GM12878 (cell line): ENCODE measurements at regions not wholly inside any gene's neighbourhood (a gene's known extent, or its start where the extent isn't known, plus 50 kb on each side); places are given as distances from the start of the nearest gene placed in this dataset.

Experiments used
- ATAC-seq: fragments of 200-7000 bp; cut with Tn5 transposase; 3 replicates; pipeline ENCODE4 v1.9.1; 2020; ENCODE audit warnings: mild to moderate bottlenecking, moderate library complexity
- BruUV-seq: library from RNA; stranded (reverse); fragments of 400-500 nt; replicated peaks from 2 replicates; lab custom pipeline; 2021; lab: Mats Ljungman, UMichigan
- CTCF ChIA-PET: fragments of 300-600 bp; sonication (Branson Sonifier 250); formaldehyde crosslinking; extraction: SDS; loops from one replicate; lab custom pipeline; 2021; ENCODE audit warnings: inconsistent platforms; lab: Yijun Ruan, JAX
- POLR2A ChIA-PET: fragments of 350-600 bp; formaldehyde crosslinking; extraction: SDS; loops from one replicate; lab custom pipeline; 2021; ENCODE audit warnings: inconsistent platforms; lab: Charles Lee
- RAD21 ChIA-PET: fragments of 300-600 bp; sonication (Branson Sonifier 250); formaldehyde crosslinking; loops from one replicate; lab custom pipeline; 2023; ENCODE audit warnings: antibody characterized with exemption; ENCODE audit not compliant: unreplicated experiment; lab: Charles Lee
- SMC1A ChIA-PET: fragments of 300-600 bp; sonication (Branson Sonifier 250); formaldehyde crosslinking; loops from one replicate; lab custom pipeline; 2023; ENCODE audit not compliant: unreplicated experiment, uncharacterized antibody; lab: Charles Lee
- DNase-seq: peaks from one replicate; pipeline ENCODE4 v3.0.0-alpha.2; 2011; ENCODE audit warnings: low read depth, low spot score
- FAIRE-seq: peaks from 3 replicates; lab custom pipeline; 2011; peaks lifted over from hg19 to GRCh38; lab: Jason Lieb, UNC
- H2AFZ ChIP-seq: 2 replicates; pipeline ENCODE4 v1.6.0; 2011; ENCODE audit warnings: low read depth, low read length, control low read depth; ENCODE audit not compliant: control insufficient read depth
- H3K27ac ChIP-seq: 2 replicates; pipeline ENCODE4 v1.5.1; 2011; ENCODE audit warnings: control low read depth; ENCODE audit not compliant: control insufficient read depth, insufficient read depth
- H3K27me3 ChIP-seq, 2 experiments: replicated peaks in 1 of 2; 2 replicates each; pipeline versions ENCODE4 v1.6.0 to v1.6.1; 2011; ENCODE audit warnings: low read length in 1 of 2; ENCODE audit not compliant: control insufficient read depth in 2 of 2, insufficient read depth in 2 of 2
- H3K36me3 ChIP-seq, 2 experiments: 2 replicates each; pipeline ENCODE4 v1.5.1; 2011; ENCODE audit warnings: low read length in 1 of 2; ENCODE audit not compliant: control insufficient read depth in 2 of 2, insufficient read depth in 2 of 2
- H3K4me1 ChIP-seq: 2 replicates; pipeline ENCODE4 v1.6.1; 2011; ENCODE audit warnings: mild to moderate bottlenecking, low read length, moderate library complexity, mixed read lengths; ENCODE audit not compliant: control insufficient read depth, insufficient read depth
- H3K4me2 ChIP-seq: 2 replicates; pipeline ENCODE4 v1.6.0; 2011; ENCODE audit warnings: control low read depth; ENCODE audit not compliant: control insufficient read depth, insufficient read depth
- H3K4me3 ChIP-seq: fragments of 200-600 bp; sonication (generic); 2 replicates; pipeline ENCODE4 v1.5.1; 2016
- H3K79me2 ChIP-seq: 2 replicates; pipeline ENCODE4 v1.6.0; 2011; ENCODE audit warnings: low read length; ENCODE audit not compliant: control insufficient read depth, insufficient read depth
- H3K9ac ChIP-seq: 2 replicates; pipeline ENCODE4 v1.8.0; 2011; ENCODE audit warnings: low read length, control low read depth, mixed read lengths; ENCODE audit not compliant: control insufficient read depth, insufficient read depth
- H3K9me3 ChIP-seq: replicated peaks from 3 replicates; pipeline ENCODE4 v1.5.1; 2011; ENCODE audit warnings: mild to moderate bottlenecking, low read length; ENCODE audit not compliant: control insufficient read depth, insufficient read depth
- H4K20me1 ChIP-seq: 2 replicates; pipeline ENCODE4 v1.6.0; 2011; ENCODE audit not compliant: control insufficient read depth, insufficient read depth
- ASH2L ChIP-seq: fragments of 300-600, 200-600 bp; sonication (generic); IDR thresholded peaks from 2 replicates; pipeline ENCODE4 v1.6.1; 2017; ENCODE audit warnings: low read depth, mild to moderate bottlenecking, borderline replicate concordance
- BHLHE40 ChIP-seq, 2 experiments: fragments of 450-650 bp in 1 of 2; IDR thresholded peaks; 2 replicates each; pipeline ENCODE4 v1.6.1; 2011 to 2017; ENCODE audit warnings: low read depth in 2 of 2, borderline replicate concordance in 1 of 2, improper control_type of control experiment in 1 of 2, low read length in 1 of 2, mild to moderate bottlenecking in 1 of 2
- E4F1 ChIP-seq: fragments of 450-650 bp; IDR thresholded peaks from 2 replicates; pipeline ENCODE4 v1.6.1; 2018; ENCODE audit warnings: borderline replicate concordance, mild to moderate bottlenecking; ENCODE audit not compliant: partially characterized antibody
- PML ChIP-seq: IDR thresholded peaks from 2 replicates; pipeline ENCODE4 v1.6.1; 2012; ENCODE audit warnings: low read length, inconsistent platforms
- SIN3A ChIP-seq: IDR thresholded peaks from 2 replicates; pipeline ENCODE4 v1.6.1; 2012; ENCODE audit warnings: low read depth, low read length, improper control_type of control experiment
- SMAD1 ChIP-seq: fragments of 450-650 bp; IDR thresholded peaks from 2 replicates; pipeline ENCODE4 v1.6.1; 2018; ENCODE audit warnings: mild to moderate bottlenecking, low read depth; ENCODE audit not compliant: partially characterized antibody
- WGBS: methylation state at CpG from one replicate; pipeline ENCODE4 v1.1.6; 2016; ENCODE audit warnings: low lambda C conversion rate; ENCODE audit not compliant: insufficient replicate concordance, insufficient coverage; ENCODE audit errors: missing lambda C conversion rate; 5-methylcytosine and 5-hydroxymethylcytosine counted together
- in situ Hi-C: fragments of 300-500 bp; cut with MboI; formaldehyde crosslinking; loops from 9 replicates; pipeline ENCODE4 v1.14.3; 2018; ENCODE audit warnings: mixed read lengths
- intact Hi-C: fragments of 100-400 bp; cut with micrococcal nuclease; formaldehyde crosslinking; loops from one replicate; pipeline ENCODE4 v1.14.2; 2022; ENCODE audit not compliant: unreplicated experiment

GRCh38 chr22:25352294-25352680, 132.8 kb downstream of the CRYBB2 start:
- no peaks in the 10 kb centered on the region for H4K20me1 ChIP-seq
- H2AFZ ChIP-seq: no peak overlapping the region
- no peaks in the 10 kb centered on the region for H3K79me2 ChIP-seq
- ATAC-seq: no peak
- TF ChIP-seq PML (no peak), E4F1 (no peak), ASH2L (no peak), SIN3A (no peak), BHLHE40 (IDR thresholded peaks at IDR 0.05; ENCODE audit: borderline replicate concordance in 1 of 2, low read depth in 2 of 2, low read length in 1 of 2) (no peak), SMAD1 (no peak)
- H3K27ac ChIP-seq: no peak overlapping the region
- POLR2A ChIA-PET: no interaction called here
- BruUV-seq: no TSS peak
- no peak overlapping the region for H3K4me2 ChIP-seq
- no peak overlapping the region for H3K4me3 ChIP-seq
- RAD21 ChIA-PET: interaction anchor here (1.4 kb wide), 1 partner anchor 95 kb away, joined by 5 read pairs; no protein-coding TSS in a partner anchor
- in situ Hi-C loops (no loop called here), intact Hi-C loops (no loop called here)
- CTCF ChIA-PET: no interaction called here
- FAIRE-seq: no peak
- no peak for DNase-seq
- no peak overlapping the region for H3K9ac ChIP-seq
- no peaks in the 10 kb centered on the region for H3K27me3 ChIP-seq
- no peaks in the 10 kb centered on the region for H3K4me1 ChIP-seq
- SMC1A ChIA-PET: no interaction called here
- WGBS: 91% methylated on average over 8 of the region's 8 CpGs
- peaks cover 15 to 25% of the 10 kb centered on the region in 2 experiments; a peak in 3 of 4 replicates for H3K36me3 ChIP-seq
- no peaks in the 10 kb centered on the region for H3K9me3 ChIP-seq
